H1 (cell line): ENCODE measurements at regions not wholly inside any gene's neighbourhood (a gene's known extent, or its start where the extent isn't known, plus 50 kb on each side); places are given as distances from the start of the nearest gene placed in this dataset.

Source experiments
- CTCF ChIA-PET: fragments of 300-600 bp; sonication (Branson Sonifier 250); formaldehyde crosslinking; loops from one replicate; lab custom pipeline; 2021; ENCODE audit not compliant: partially characterized antibody; lab: Charles Lee
- POLR2A ChIA-PET: fragments of 300-600 bp; sonication (Branson Sonifier 250); formaldehyde crosslinking; loops from one replicate; lab custom pipeline; 2021; ENCODE audit warnings: inconsistent platforms; ENCODE audit not compliant: partially characterized antibody; lab: Charles Lee
- DNase-seq, 2 experiments: peaks; one replicate each; pipeline versions ENCODE4 v3.0.0 to v3.0.0-alpha.2; 2010 to 2022; ENCODE audit warnings: low spot score in 2 of 2, low read depth in 1 of 2, mixed read lengths in 1 of 2
- FAIRE-seq: peaks from 2 replicates; lab custom pipeline; 2011; peaks lifted over from hg19 to GRCh38; lab: Jason Lieb, UNC
- H2AFZ ChIP-seq: 2 replicates; pipeline ENCODE4 v1.8.1; 2012; ENCODE audit warnings: low read length, inconsistent platforms
- H2AK5ac ChIP-seq: 2 replicates; pipeline ENCODE4 v1.6.1; 2013; ENCODE audit warnings: low read depth, low read length
- H2BK120ac ChIP-seq: replicated peaks from 2 replicates; pipeline ENCODE3; 2013; ENCODE audit warnings: low read depth, low read length, inconsistent platforms
- H2BK12ac ChIP-seq: 2 replicates; pipeline ENCODE4 v1.6.1; 2013; ENCODE audit warnings: low read depth, low read length
- H2BK15ac ChIP-seq: 2 replicates; pipeline ENCODE4 v1.6.1; 2013; ENCODE audit warnings: low read length
- H2BK20ac ChIP-seq: 2 replicates; pipeline ENCODE4 v1.6.1; 2013; ENCODE audit warnings: low read length
- H2BK5ac ChIP-seq: 2 replicates; pipeline ENCODE4 v1.6.1; 2013; ENCODE audit warnings: low read depth, low read length
- H3K14ac ChIP-seq: 2 replicates; pipeline ENCODE4 v1.6.1; 2013; ENCODE audit warnings: inconsistent platforms; ENCODE audit not compliant: insufficient read length
- H3K18ac ChIP-seq: 2 replicates; pipeline ENCODE4 v1.6.1; 2013; ENCODE audit warnings: low read length; ENCODE audit errors: extremely low read depth
- H3K23ac ChIP-seq: 2 replicates; pipeline ENCODE4 v1.6.1; 2013; ENCODE audit warnings: inconsistent platforms; ENCODE audit not compliant: insufficient read length
- H3K23me2 ChIP-seq: 2 replicates; pipeline ENCODE4 v1.6.1; 2013; ENCODE audit warnings: low read depth, low read length
- H3K27ac ChIP-seq: 2 replicates; pipeline ENCODE4 v1.6.1; 2011; ENCODE audit warnings: low read depth, low read length, inconsistent platforms
- H3K27me3 ChIP-seq, 4 experiments: replicated peaks in 1 of 4; 1 replicate in 1 of 4; 2 replicates in 3 of 4; pipeline versions ENCODE4 v1.6.1 to v1.8.1; 2011 to 2013; ENCODE audit warnings: low read length in 3 of 4, mild to moderate bottlenecking in 3 of 4, inconsistent platforms in 2 of 4, mixed read lengths in 2 of 4, moderate library complexity in 1 of 4; ENCODE audit not compliant: control insufficient read depth in 3 of 4, insufficient read depth in 3 of 4; ENCODE audit errors: extremely low read depth in 1 of 4
- H3K36me3 ChIP-seq, 4 experiments: 2 replicates each; pipeline versions ENCODE4 v1.6.1 to v1.8.1; 2011 to 2013; ENCODE audit warnings: mild to moderate bottlenecking in 4 of 4, low read length in 3 of 4, moderate library complexity in 2 of 4, control low read depth in 1 of 4, inconsistent platforms in 1 of 4; ENCODE audit not compliant: insufficient read depth in 4 of 4, control insufficient read depth in 2 of 4
- H3K4ac ChIP-seq: replicated peaks from 2 replicates; pipeline ENCODE3; 2013; ENCODE audit warnings: low read length, low read depth, mixed read lengths, inconsistent platforms; ENCODE audit not compliant: insufficient read length
- H3K4me1 ChIP-seq, 4 experiments: replicated peaks in 1 of 4; 1 replicate in 1 of 4; 2 replicates in 3 of 4; pipeline versions ENCODE4 v1.6.1 to v1.8.1; 2011 to 2013; ENCODE audit warnings: low read length in 3 of 4, inconsistent platforms in 2 of 4, mixed read lengths in 1 of 4; ENCODE audit not compliant: insufficient read depth in 4 of 4, control insufficient read depth in 3 of 4
- H3K4me2 ChIP-seq, 2 experiments: 2 replicates each; pipeline versions ENCODE4 v1.6.1 to v1.8.1; 2011 to 2013; ENCODE audit warnings: low read depth in 2 of 2, low read length in 2 of 2, control low read depth in 1 of 2, inconsistent platforms in 1 of 2, mild to moderate bottlenecking in 1 of 2; ENCODE audit not compliant: insufficient read depth in 1 of 2
- H3K4me3 ChIP-seq, 4 experiments: fragments of 200-600, 300-600 bp in 1 of 4; sonication (generic), shearing (Covaris generic), sonication (Bioruptor Twin) in 1 of 4; 2 replicates each; pipeline versions ENCODE4 v1.5.1 to v1.8.1; 2011 to 2016; ENCODE audit warnings: low read length in 4 of 4, low read depth in 3 of 4, control low read depth in 2 of 4, inconsistent platforms in 2 of 4, mild to moderate bottlenecking in 2 of 4, mixed read lengths in 1 of 4, moderate library complexity in 1 of 4; ENCODE audit not compliant: insufficient read depth in 2 of 4; ENCODE audit errors: extremely low read depth in 1 of 4
- H3K56ac ChIP-seq: replicated peaks from 2 replicates; pipeline ENCODE3; 2013; ENCODE audit warnings: low read depth, mild to moderate bottlenecking, mixed read lengths, low read length, inconsistent platforms; ENCODE audit not compliant: insufficient read length
- H3K79me1 ChIP-seq: 2 replicates; pipeline ENCODE4 v1.6.1; 2013; ENCODE audit warnings: low read depth, low read length, control low read depth
- H3K79me2 ChIP-seq, 2 experiments: 2 replicates each; pipeline versions ENCODE4 v1.6.1 to v1.8.1; 2012 to 2013; ENCODE audit warnings: low read length in 2 of 2, mild to moderate bottlenecking in 2 of 2, inconsistent platforms in 1 of 2; ENCODE audit not compliant: insufficient read depth in 2 of 2, control insufficient read depth in 1 of 2
- H3K9ac ChIP-seq, 4 experiments: replicated peaks in 1 of 4; 1 replicate in 1 of 4; 2 replicates in 3 of 4; pipeline versions ENCODE4 v1.6.1 to v1.8.1; 2011 to 2013; ENCODE audit warnings: low read depth in 3 of 4, low read length in 3 of 4, control low read depth in 2 of 4, mild to moderate bottlenecking in 2 of 4, moderate library complexity in 2 of 4, inconsistent platforms in 1 of 4; ENCODE audit errors: extremely low read depth in 1 of 4
- H3K9me3 ChIP-seq, 2 experiments: 2 replicates each; pipeline versions ENCODE4 v1.6.1 to v1.8.1; 2012 to 2013; ENCODE audit warnings: mild to moderate bottlenecking in 2 of 2, moderate library complexity in 2 of 2, control low read depth in 1 of 2, inconsistent platforms in 1 of 2, low read depth in 1 of 2, low read length in 1 of 2, mixed read lengths in 1 of 2; ENCODE audit not compliant: insufficient read depth in 2 of 2
- H4K20me1 ChIP-seq, 2 experiments: replicated peaks in 1 of 2; 2 replicates each; pipeline versions ENCODE3 to v1.8.1; 2011 to 2013; ENCODE audit warnings: inconsistent platforms in 2 of 2, low read length in 2 of 2, mild to moderate bottlenecking in 1 of 2; ENCODE audit not compliant: insufficient read depth in 2 of 2, control insufficient read depth in 1 of 2
- H4K5ac ChIP-seq: 2 replicates; pipeline ENCODE4 v1.6.1; 2013; ENCODE audit warnings: low read length, low read depth, mixed read lengths, inconsistent platforms; ENCODE audit not compliant: insufficient read length
- H4K8ac ChIP-seq: 2 replicates; pipeline ENCODE4 v1.8.0; 2013; ENCODE audit warnings: mild to moderate bottlenecking, moderate library complexity, low read length, inconsistent platforms; ENCODE audit not compliant: insufficient read depth; ENCODE audit errors: extremely low read depth
- H4K91ac ChIP-seq: replicated peaks from 2 replicates; pipeline ENCODE3; 2013; ENCODE audit warnings: low read length, mixed read lengths, inconsistent platforms; ENCODE audit not compliant: insufficient read length
- GTF2F1 ChIP-seq: IDR thresholded peaks from 2 replicates; pipeline ENCODE4 v1.6.1; 2012; ENCODE audit warnings: low read depth, low read length, improper control_type of control experiment, borderline replicate concordance
- NANOG ChIP-seq: IDR thresholded peaks from 2 replicates; pipeline ENCODE4 v1.6.1; 2011; ENCODE audit warnings: low read length, low read depth, mild to moderate bottlenecking, inconsistent platforms; ENCODE audit not compliant: insufficient read depth, poor library complexity, severe bottlenecking
- WGBS, 2 experiments: shearing (Covaris generic) in 1 of 2; methylation state at CpG; one replicate each; pipeline versions ENCODE4 v1.1.6 to v1.1.7; 2013 to 2015; ENCODE audit warnings: low lambda C conversion rate in 2 of 2, mixed read lengths in 2 of 2, inconsistent platforms in 1 of 2, low coverage in 1 of 2, missing lambda C conversion rate in 1 of 2; ENCODE audit not compliant: insufficient replicate concordance in 2 of 2, insufficient coverage in 1 of 2, insufficient read length in 1 of 2; ENCODE audit errors: extremely low coverage in 1 of 2, missing lambda C conversion rate in 1 of 2; 5-methylcytosine and 5-hydroxymethylcytosine counted together

DNA sequence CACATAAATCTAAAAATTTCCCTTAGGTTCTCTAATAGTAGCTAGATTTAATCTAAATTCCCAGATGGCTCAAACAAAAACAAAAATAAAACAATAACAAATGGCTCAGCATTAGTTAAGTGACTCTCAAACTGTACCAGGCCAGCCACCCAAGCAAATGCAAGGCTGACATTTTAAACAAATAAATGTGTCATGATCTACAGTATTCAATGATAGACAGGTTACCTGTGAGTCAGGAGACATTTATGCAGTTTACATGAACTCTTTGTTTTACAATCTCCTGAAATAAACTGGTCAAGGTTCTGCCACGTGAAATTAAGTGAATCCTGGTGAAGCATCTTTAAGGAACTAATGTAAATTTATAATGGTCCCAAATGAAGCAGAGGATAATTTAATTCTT lies 580.2 kb upstream of the PTPRD start:
- WGBS, 2 experiments = 93% methylated on average over 1 of the region's 1 CpG; no CpG with 5 or more reads in 1 of the 2 experiments
- H3K4me2 ChIP-seq = no peak overlapping the region
- no peaks in the 10 kb centered on the region for H3K79me2 ChIP-seq
- H2BK20ac ChIP-seq = no peak overlapping the region
- H3K18ac ChIP-seq = no peak overlapping the region
- H3K4me3 ChIP-seq = no peak overlapping the region
- ChIA-PET CTCF (interaction anchor here (0.5 kb wide), 1 partner anchor 119 kb away, joined by 4 read pairs; no protein-coding TSS in a partner anchor), POLR2A (no interaction called here)
- H2AK5ac ChIP-seq = no peak overlapping the region
- no peaks in the 10 kb centered on the region for H4K20me1 ChIP-seq
- H3K4ac ChIP-seq = no peak overlapping the region
- H3K14ac ChIP-seq = no peak overlapping the region
- H3K27ac ChIP-seq = no peak overlapping the region
- DNase-seq (no peak), FAIRE-seq (no peak)
- H2BK12ac ChIP-seq = no peak overlapping the region
- no peak for TF ChIP-seq NANOG
- TF ChIP-seq GTF2F1 = no peak
- H2BK5ac ChIP-seq = no peak overlapping the region
- H3K23ac ChIP-seq = no peak overlapping the region
- peaks cover 15 to 18% of the 10 kb centered on the region in 2 experiments for H3K9me3 ChIP-seq
- no peak overlapping the region for H4K91ac ChIP-seq
- H2BK15ac ChIP-seq = no peak overlapping the region
- H3K79me1 ChIP-seq = no peaks in the 10 kb centered on the region
- no peak overlapping the region for H4K5ac ChIP-seq
- H3K9ac ChIP-seq = no peak overlapping the region
- H4K8ac ChIP-seq = no peak overlapping the region
- H3K23me2 ChIP-seq = no peaks in the 10 kb centered on the region
- no peaks in the 10 kb centered on the region for H3K36me3 ChIP-seq
- H3K56ac ChIP-seq = no peak overlapping the region
- H3K27me3 ChIP-seq = no peaks in the 10 kb centered on the region
- no peaks in the 10 kb centered on the region for H3K4me1 ChIP-seq
- no peak overlapping the region for H2AFZ ChIP-seq
- no peak overlapping the region for H2BK120ac ChIP-seq
